Adrenal gland (tissue), 5 donors: ENCODE measurements at regions not wholly inside any gene's neighbourhood (a gene's known extent, or its start where the extent isn't known, plus 50 kb on each side); places are given as distances from the start of the nearest gene placed in this dataset.

ENCODE experiments used
- CTCF ChIP-seq, 6 experiments: fragments of 450-650 bp in 4 of 6; fragments of 200-600 bp in 2 of 6; sonication (generic) in 1 of 6; IDR thresholded peaks; 1 replicate in 5 of 6; 2 replicates in 1 of 6; pipeline versions ENCODE4 v1.5.1 to v1.8.0; 2016 to 2021; ENCODE audit warnings: antibody characterized with exemption in 6 of 6, mild to moderate bottlenecking in 2 of 6, moderate library complexity in 1 of 6
- POLR2A ChIP-seq, 2 donors: fragments of 450-650 bp; IDR thresholded peaks; one replicate each; pipeline ENCODE4 v1.6.1; 2017; ENCODE audit warnings: antibody characterized with exemption in 2 of 2, mild to moderate bottlenecking in 2 of 2, moderate library complexity in 1 of 2
- donor health status: DM: no; HTN: no; CAD: no.

- TF ChIP-seq CTCF (IDR thresholded peaks at IDR 0.05) = no peak
- TF ChIP-seq POLR2A (IDR thresholded peaks at IDR 0.05) = no peak
Observed at GRCh38 chr2:82675186-82675585, 1783.9 kb downstream of the SUCLG1 start.
